Ecto neural progenitor cell (in vitro differentiated cells): ENCODE measurements at regions not wholly inside any gene's neighbourhood (a gene's known extent, or its start where the extent isn't known, plus 50 kb on each side); places are given as distances from the start of the nearest gene placed in this dataset.

Experiments
- DNase-seq: peaks from one replicate; pipeline ENCODE4 v3.0.0-alpha.2; 2018; ENCODE audit warnings: low spot score

GRCh38 chr3:72342450-72342849 lies 505.8 kb downstream of the SHQ1 start:
- DNase-seq, result no peak

DNA sequence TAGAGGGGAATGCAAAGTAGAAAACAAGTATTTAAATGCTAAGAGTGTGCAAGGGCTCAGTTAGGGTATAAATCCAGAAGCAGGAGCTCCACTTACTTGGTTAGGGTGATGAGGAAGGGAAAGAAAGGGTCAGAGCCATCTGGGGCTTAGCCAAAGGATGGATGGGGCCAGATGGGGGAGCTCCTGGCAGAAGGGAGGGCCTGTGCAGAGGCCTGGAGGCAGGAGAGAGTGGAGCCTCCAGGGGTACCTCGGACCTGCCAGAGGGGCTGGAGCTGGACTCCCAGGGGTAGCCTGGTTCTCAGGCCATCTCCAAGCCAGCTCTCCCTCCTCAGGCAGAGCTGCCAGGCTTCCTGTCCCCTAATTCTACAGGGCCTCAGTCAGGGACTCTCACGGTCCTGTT lies 506.3 kb downstream of the SHQ1 start:
- DNase-seq, result no peak

DNA sequence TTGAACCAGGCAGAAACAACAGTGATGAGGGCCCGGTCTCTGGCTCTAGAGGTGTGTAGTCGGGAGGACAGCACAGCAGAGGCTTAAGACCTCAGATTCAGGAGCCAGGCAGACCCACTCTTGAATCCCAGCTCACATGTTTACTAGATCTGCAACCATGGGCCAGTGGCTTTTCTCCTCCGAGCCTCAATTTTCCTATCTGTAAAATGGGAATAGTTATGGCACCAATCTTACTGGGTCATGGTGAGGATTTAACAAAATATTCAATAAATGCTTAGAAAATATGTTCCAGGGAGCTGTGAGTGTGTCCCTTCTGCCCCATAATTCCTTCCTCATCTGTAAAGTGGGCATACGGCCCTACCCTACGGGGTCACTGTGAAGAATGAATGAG lies 506.9 kb downstream of the SHQ1 start:
- no peak for DNase-seq

- no peak for DNase-seq
Observed at GRCh38 chr3:72340476-72341379, 507.5 kb downstream of the SHQ1 start.

DNA sequence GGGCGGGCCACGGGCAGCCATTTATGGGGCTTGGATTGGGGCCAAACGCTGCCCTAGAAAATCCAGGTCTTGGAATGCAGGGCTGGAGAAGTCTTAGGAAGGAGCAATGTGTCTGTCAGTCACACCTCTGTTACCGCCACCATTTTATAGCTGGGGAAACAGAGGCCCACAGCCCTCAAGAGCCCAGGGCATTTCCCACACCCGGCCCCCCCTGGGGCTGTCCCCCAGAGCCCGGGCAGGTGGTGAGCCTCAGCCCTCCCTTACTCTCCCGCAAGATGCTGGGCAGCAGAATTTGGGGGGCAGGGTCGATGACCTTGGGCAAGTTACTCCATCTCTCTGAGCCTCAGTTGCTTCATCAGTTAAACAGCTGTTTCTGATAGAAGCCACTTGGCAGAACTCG lies 508.2 kb downstream of the SHQ1 start:
- no peak for DNase-seq

DNA sequence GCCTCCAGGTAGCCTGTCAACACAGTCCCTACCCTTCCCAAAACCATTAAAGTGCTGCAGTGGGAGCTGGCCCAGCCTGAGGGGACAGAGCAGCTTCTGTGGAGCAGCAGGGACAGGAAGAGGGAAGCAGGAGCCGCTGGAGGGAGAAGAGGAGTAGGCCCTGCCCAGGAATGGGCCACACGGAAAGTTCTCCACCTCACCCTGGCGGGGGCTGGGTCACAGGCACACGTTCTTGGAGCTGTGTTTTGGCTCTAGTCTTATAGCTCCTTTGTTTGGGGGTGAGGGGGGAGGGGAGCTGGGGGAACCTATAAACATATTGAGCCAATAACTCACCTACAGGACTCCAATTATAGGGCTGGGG lies 508.6 kb downstream of the SHQ1 start:
- DNase-seq, result no peak

DNA sequence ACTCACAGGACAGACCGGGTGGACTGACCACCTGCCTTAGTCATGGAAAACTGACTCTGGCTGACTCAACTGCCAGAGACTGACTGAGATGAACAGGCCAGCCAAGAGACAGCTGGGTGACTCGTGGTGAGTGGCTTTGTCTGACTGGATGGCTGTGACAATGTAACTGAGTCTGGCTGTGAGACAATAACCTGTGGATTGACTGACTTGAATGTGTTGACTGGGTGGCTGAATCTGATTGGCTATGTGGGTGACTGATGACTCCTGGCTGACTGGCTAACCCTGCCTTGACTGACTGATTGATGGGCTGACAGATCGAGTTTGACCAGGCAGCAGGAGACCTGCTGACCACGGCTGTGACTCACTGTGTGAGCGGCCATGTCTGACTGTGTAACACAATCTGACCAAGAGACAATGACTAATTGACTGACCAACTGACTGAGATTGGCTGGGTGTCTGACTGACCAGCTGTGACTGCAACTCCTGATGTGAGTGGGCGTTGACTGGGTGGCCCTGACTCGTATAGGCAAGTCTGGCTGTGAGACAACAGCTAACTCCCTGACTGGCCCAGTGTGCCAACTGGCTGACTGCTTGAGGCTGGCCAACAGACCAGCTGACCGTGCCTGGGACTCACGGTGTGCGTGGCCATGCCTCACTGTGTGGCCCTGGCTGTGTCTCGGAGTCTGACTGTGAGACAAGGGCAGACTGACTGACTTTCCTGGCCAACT lies 509.1 kb downstream of the SHQ1 start:
- DNase-seq, result no peak

DNA sequence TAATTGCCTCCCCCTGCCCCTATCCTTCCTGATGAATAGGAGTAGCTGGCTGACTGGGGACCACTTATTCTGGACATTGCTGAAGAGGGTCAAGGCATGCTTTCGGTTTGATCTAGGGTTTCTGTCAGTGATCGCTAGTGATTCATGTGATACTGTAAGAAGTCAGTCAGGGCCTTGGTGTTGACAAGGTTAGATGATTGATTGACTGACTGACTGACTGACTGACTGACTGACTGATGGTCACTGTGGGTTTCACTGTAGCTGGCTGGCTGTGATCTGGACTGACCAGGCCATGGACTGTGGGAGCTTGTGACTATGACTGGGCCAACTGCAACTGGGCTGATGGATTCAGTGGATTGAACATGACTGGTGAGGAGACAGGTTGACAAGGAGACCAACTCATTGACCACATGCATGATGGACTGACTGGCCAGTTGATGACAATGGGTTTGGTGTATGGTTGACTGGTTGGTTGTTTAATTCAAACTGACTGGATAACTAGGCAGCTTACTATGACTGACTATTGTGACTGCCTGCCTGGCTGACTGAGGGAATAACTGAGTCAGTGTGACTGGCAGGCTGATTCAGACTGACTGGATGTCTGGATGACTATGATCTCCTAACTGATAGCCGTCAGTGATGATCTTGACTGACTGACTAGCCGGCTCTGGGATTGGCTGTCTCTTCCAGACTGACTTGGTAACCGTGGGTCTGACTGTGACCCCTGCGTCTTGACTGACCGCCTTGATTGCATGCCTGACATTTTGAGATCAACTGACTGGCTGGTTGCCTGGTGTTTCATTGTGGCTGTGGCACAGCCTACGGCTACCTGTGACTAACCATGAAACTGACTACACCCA lies 509.9 kb downstream of the SHQ1 start:
- DNase-seq, result no peak

DNA sequence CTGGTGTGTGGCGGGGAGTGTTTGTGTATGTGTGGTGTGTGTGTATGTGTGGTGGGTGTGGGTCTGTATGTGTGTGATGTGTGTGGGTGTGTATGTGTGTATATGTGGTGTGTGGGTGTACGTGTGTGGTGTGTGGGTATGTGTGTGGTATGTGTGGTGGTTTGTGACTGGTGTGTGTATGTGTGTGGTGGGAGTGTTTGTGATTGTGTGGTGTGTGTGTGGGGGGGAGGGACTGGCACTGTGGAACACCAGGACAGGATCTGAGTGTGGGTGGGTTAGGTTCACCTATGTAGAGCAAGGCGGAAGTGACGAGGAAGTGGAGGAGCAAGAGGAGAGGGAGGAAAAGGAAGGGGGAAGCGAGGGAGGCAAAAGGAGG lies 510.8 kb downstream of the SHQ1 start:
- no peak for DNase-seq

GRCh38 chr3:72336821-72337479 lies 511.3 kb downstream of the SHQ1 start:
- no peak for DNase-seq

- DNase-seq, result no peak
Observed at GRCh38 chr3:72336114-72336651, 512.1 kb downstream of the SHQ1 start.

- DNase-seq, result no peak
Observed at GRCh38 chr3:72335458-72336095, 512.7 kb downstream of the SHQ1 start.

GRCh38 chr3:72334681-72335457 lies 513.4 kb downstream of the SHQ1 start:
- DNase-seq, result peak; percentile 83

DNA sequence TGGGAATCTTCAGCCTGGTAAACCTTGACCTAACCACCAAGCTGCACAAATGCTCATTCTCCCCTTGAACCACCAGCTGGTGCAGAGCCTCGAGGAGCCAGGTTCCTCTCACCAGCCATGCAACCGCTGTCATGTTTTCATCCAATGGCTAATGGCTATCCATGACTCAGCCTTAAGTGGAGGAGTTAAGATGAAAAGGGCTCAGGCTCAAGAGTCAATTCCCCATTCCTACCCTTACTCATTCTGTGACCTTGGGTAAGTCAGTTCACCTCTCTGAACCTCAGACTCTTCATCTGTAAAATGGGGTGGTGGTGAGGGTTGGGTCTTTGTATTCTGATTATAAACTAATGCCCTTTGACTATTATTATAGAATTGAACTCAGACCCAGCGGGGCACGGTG lies 515.6 kb downstream of the SHQ1 start:
- DNase-seq, result no peak

- DNase-seq, result no peak
Observed at GRCh38 chr3:72332036-72332435, 516.2 kb downstream of the SHQ1 start.

DNA sequence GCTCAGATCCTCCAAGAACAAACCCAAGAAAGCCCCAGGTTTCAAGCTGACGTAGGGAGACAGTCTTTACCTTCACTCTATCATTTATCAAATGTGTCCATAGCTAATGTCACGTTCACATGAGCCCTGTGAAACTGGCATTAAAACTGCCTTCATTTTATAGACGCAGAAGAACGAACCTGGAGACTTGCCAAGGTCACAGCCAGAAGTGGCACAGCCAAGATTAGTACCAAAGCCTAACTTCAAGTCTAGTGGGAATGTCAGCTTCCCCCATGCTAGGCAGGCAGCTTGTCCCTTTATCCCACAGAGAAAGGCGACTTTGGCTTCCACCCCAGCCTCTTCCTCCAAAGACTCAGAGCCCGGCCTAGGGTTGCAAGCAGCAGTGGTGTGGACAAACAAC lies 517.2 kb downstream of the SHQ1 start:
- no peak for DNase-seq

DNA sequence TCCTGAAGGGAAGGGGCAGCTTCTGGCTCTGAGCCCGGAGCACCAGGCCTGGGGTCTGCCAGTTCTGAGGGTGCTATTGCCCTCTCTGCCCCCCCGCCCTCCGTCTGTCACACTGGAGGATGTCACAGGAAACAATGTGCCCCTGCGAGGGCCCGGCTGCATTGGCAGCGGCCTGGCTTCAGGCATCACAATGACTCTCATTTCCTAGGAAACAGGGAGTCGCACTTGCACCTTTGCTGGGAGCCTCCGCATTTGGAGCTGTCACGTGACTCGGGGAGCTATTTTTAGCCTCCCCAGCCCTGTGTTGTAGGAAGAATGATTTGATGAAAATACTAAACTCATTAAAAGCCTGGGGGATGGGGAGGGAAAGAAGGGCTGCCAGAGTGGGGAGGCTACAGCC lies 518.9 kb downstream of the SHQ1 start:
- DNase-seq, result no peak

DNA sequence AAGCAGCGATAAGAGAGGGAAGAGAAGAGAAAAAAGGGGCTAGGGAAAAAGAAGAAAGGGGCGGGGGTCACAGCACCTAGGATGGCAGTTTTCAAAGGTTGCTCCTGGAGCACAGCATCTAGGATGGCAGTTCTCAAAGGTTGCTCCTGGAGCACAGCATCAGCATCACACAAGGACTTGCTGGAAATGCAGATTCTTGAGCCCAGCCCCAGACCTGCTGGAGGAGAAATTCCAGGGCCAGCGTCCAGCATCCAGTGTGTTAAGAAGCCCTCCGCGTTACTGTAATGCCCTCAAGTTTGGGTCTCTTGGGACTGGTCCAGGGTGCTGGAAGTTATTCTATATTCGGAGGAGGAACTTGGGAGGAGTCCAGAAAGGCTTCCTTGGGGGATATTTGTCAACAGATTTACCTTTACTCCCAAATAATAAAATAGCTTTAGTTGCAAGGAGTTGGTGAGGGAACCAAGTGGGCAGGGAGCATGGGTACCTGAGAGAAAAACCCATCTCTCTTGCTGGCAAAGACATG lies 519.4 kb downstream of the SHQ1 start:
- DNase-seq, result no peak

DNA sequence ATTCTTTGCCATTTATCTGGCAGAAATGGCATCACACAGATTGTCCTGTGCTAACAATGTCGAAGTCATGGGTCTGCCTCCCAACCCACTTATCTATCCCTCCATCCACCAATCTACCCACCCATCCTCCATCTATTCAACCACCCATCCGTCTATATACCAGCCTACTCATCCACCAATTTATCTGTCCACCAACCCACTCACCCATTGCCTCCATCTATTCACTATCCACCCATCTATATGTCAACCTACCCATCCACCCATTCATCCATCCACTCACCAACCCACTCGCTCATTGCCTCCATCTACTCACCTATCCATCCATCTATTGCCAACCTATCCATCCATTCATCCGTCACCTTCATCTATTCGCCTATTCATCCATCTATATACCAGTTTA lies 521.2 kb downstream of the SHQ1 start:
- DNase-seq, result no peak

GRCh38 chr3:72324253-72324811 lies 523.9 kb downstream of the SHQ1 start:
- no peak for DNase-seq
